GM12864 (cell line): ENCODE measurements at regions not wholly inside any gene's neighbourhood (a gene's known extent, or its start where the extent isn't known, plus 50 kb on each side); places are given as distances from the start of the nearest gene placed in this dataset.
"Not testable (repeated sequence)": the region's sequence is repeated elsewhere in the genome, so short reads cannot be mapped to it uniquely, and the experiment has no call there.

Source experiments
- DNase-seq: peaks from one replicate; pipeline ENCODE4 v3.0.0-alpha.2; 2011; ENCODE audit warnings: low read depth
- H3K4me3 ChIP-seq: 2 replicates; pipeline ENCODE4 v1.5.1; 2011; ENCODE audit warnings: mild to moderate bottlenecking, low read depth, low read length, control low read depth
- TF ChIP-seq, protein P1 (sequence below): IDR thresholded peaks from 2 replicates; pipeline ENCODE4 v1.5.1; 2011; ENCODE audit warnings: low read depth, mild to moderate bottlenecking, moderate library complexity, low read length, control low read depth, inconsistent platforms; ENCODE audit errors: missing control alignments

DNA sequence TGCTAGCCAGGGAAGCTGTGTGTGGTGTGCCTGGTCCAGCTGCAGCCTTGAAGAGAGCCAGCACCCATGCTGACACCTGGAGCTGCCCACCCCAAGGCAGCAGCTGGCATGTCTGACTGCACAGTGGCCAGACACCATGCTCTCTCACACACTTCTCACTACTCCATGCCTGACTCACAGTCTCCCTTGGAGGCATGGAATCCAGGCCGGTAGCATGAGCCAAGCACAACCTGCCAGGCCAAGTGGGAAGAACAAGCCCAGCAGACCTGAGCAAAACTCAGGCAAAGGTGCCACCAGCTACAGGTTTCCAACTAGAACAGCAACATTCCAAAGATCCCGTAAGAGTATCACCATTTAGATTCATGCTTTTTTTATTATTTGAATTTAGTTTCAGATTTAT is 625.3 kb upstream of the LRRTM4 start:
- no peak for DNase-seq
- TF ChIP-seq, protein P1, sequence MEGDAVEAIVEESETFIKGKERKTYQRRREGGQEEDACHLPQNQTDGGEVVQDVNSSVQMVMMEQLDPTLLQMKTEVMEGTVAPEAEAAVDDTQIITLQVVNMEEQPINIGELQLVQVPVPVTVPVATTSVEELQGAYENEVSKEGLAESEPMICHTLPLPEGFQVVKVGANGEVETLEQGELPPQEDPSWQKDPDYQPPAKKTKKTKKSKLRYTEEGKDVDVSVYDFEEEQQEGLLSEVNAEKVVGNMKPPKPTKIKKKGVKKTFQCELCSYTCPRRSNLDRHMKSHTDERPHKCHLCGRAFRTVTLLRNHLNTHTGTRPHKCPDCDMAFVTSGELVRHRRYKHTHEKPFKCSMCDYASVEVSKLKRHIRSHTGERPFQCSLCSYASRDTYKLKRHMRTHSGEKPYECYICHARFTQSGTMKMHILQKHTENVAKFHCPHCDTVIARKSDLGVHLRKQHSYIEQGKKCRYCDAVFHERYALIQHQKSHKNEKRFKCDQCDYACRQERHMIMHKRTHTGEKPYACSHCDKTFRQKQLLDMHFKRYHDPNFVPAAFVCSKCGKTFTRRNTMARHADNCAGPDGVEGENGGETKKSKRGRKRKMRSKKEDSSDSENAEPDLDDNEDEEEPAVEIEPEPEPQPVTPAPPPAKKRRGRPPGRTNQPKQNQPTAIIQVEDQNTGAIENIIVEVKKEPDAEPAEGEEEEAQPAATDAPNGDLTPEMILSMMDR = no peak

GRCh38 chr2:78154586-78154985 is 632.4 kb upstream of the LRRTM4 start:
- H3K4me3 ChIP-seq = no peak overlapping the region
- TF ChIP-seq, protein P1 = no peak
- DNase-seq = no peak

More for the DNA sequence above, 625.3 kb upstream of the LRRTM4 start:
- no peak overlapping the region for H3K4me3 ChIP-seq

DNA sequence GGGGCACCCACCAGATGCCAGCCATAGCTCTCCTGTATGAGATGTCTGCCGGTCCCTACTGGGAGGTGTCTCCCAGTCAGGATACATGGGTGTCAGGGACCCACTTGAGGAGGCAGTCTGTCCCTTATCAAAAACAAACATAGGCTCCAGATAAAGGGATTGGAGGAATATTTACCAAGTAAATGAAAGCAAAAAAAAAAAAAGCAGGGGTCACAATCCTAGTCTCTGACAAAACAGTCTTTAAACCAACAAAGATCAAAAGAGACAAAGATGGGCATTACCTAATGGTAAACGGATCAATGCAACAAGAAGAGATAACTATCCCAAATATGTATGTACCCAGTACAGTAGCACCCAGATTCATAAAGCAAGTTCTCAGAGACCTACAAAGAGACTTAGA is 640.0 kb upstream of the LRRTM4 start:
- no peak overlapping the region for H3K4me3 ChIP-seq
- TF ChIP-seq, protein P1 = no peak
- no peak for DNase-seq

DNA sequence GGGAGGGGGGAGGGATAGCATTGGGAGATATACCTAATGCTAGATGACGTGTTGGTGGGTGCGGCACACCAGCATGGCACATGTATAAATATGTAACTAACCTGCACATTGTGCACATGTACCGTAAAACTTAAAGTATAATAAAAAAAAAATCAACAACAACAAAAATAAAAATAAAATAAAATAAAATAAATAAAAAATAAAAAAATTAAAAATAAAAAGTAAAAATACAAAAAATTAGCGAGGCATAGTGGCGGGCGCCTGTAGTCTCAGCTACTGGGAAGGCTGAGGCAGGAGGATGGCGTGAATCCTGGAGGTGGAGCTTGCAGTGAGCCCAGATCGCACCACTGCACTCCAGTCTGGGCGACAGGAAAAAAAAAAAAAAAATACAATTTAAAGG is 650.0 kb upstream of the LRRTM4 start:
- not testable (repeated sequence) for DNase-seq, H3K4me3 ChIP-seq

GRCh38 chr2:78175645-78176044 is 653.5 kb upstream of the LRRTM4 start:
- H3K4me3 ChIP-seq = no peak overlapping the region
- no peak for DNase-seq
- TF ChIP-seq, protein P1 = no peak

DNA sequence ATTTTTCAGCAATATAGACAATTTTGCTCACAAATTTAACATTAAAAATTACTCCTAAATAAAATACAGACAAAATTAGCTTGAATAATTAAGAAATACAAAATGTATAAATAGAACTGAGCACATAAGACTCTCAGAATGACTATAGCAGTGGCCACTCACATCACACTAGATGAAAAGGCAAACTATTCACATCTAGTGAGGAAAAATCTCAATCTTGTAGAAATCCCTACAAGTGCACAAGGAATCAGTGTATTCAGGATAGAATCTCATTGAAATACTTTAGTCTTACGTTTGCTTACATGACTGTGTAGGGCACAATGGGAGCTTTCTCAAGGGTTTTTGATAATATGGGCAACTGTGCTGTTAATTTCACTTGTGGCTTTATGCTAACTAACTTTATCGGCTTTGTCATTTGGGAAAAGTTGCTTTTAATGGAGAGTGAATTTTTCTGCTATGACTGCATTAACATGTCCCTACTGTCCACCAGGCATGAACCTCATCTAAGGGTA is 678.9 kb upstream of the LRRTM4 start:
- DNase-seq = no peak
- H3K4me3 ChIP-seq = no peak overlapping the region
- TF ChIP-seq, protein P1 = no peak

DNA sequence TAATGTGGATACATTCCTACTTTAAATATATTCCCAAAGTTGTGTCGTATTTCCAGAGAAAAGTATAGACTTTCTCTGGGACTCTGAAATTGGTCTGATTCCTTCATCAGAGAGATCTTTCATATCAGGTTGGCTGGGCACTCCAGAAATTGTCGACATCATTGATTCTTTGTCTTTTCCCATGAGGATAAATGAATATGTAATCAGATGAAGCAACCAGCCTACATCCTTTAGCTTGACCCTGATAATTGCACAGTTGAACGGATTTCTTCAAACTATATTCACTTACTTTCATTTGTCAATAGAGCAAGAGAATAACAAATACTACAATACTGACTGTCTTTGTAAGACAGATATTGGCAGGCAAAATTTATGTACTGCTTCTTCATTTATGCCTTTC is 680.2 kb upstream of the LRRTM4 start:
- no peak for DNase-seq
- no peak overlapping the region for H3K4me3 ChIP-seq
- TF ChIP-seq, protein P1 = no peak
